Fibroblast of pulmonary artery (primary cell): ENCODE measurements at regions not wholly inside any gene's neighbourhood (a gene's known extent, or its start where the extent isn't known, plus 50 kb on each side); places are given as distances from the start of the nearest gene placed in this dataset.
"Not testable (repeated sequence)": the region's sequence is repeated elsewhere in the genome, so short reads cannot be mapped to it uniquely, and the experiment has no call there.

Experiments
- DNase-seq: peaks from one replicate; pipeline ENCODE4 v3.0.0-alpha.2; 2010; ENCODE audit warnings: low read depth
- H3K4me3 ChIP-seq: replicated peaks from 2 replicates; pipeline ENCODE4 v1.5.1; 2011; ENCODE audit warnings: low read depth, mild to moderate bottlenecking, control low read depth, low read length, moderate library complexity

DNA sequence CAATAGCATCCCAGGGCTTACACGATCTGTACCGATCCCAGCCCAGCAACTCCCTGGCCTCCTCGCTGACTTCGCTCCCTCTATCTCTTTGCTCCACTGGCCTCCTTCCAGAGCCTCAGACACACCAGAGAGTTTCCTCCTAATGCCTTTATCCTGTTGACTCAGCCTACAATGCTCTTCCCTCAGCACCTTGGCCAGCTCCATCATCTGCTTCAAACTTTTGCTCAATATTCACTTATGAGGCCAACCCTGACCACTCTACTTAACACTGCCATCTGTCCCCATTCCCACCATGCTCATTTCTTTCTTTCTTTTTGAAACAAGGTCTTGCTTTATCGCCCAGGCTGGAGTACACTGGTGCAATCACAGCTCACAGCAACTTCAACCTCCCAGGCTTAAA lies 180.9 kb downstream of the CEP170 start:
- H3K4me3 ChIP-seq, DNase-seq: not testable (repeated sequence)

DNA sequence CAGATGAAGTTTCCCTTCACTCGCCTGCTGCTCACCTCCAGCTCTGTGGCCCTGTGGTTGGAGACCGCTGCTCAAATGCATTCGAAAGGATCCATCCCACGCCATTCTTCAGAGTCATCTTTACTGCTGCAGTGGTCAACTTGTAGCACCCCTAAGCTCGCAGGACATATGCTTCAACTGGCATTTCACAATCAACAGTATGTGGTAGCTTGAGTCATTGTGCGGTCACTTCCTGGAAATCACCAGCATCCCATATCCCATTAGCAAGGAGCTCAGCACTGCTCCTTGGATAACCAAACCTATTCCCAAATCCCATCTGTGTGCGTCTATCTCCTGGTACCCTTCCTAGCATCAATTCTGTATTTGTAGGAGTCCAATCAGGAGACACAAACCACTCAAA lies 188.0 kb downstream of the CEP170 start:
- not testable (repeated sequence) for H3K4me3 ChIP-seq, DNase-seq

DNA sequence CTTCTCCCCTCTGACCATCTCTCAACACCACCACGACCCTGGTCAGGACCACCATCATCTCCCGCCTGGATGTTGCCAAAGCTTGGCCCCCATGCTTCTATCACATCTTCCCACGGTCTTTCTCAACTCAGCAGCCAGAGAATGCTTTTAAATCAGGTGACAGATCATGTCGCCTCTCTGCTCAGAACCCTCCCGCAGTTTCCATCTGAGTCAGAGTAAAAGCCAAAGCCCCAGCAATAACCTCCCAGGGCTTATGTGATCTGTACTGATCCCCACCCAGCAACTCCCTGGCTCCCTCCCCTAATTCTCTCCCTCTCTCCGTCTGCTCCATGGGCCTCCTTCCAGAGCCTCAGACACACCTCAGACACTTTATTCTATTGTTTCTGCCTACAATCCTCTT lies 193.1 kb downstream of the CEP170 start:
- not testable (repeated sequence) for DNase-seq, H3K4me3 ChIP-seq

DNA sequence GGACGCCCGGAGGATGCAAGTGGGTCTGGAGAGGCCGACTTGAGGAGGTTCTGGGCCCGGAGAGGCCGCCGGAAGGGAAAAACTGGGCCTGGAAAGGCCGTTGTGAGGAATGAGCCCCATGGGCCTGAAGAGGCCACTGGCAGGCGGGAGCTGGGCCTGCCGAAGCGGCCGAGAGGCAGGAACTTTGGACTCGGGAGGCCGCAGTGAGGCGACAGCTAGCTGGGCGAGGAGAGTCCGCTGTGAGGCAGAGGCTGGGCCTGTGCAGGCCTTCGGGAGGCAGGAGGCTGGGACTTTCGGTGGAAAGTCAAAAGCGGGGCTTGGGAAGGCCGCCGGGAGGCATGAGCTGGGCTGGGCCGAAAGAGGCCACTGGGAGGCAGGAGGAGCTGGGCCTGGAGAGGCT lies 199.6 kb downstream of the CEP170 start:
- not testable (repeated sequence) for H3K4me3 ChIP-seq, DNase-seq

DNA sequence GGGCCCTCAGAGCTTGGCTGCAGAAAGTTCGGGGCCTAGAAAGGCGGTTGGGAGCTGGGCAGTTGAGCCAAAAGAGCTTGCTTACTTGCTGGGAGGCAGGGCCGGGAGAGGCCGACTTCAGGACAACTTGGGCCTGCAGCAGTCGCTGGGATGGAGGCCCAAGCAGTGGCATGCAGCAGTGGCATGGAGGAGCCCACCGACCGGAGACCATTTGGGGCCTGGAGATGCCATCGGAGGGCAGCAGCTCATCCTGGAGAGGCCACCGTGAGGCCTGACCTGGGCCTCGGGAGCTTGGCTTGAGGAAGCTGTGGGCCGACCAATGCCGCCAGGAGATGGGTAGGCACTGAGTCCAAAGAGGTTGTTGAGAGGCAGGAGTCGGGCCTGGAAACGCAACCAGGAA lies 200.0 kb downstream of the CEP170 start:
- not testable (repeated sequence) for DNase-seq, H3K4me3 ChIP-seq

DNA sequence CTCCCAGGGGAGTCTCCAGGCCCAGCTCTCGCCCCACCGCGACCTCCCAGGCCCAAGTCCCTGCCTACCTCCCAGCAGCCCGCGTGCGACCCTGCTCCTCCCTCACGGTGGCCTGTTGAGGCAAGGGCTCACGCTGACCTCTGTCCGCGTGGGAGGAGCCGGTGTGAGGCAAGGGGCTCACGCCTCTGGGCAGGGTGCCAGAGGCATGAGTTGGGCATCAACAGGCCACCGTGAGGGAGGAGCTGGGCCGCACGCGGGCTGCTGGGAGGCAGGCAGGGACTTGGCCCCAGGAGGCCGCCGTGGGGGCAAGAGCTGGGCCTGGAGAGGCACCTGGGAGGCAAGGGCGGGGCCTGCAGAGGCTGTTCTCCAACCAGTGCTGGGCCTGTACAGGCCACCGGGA lies 200.4 kb downstream of the CEP170 start:
- not testable (repeated sequence) for H3K4me3 ChIP-seq, DNase-seq

DNA sequence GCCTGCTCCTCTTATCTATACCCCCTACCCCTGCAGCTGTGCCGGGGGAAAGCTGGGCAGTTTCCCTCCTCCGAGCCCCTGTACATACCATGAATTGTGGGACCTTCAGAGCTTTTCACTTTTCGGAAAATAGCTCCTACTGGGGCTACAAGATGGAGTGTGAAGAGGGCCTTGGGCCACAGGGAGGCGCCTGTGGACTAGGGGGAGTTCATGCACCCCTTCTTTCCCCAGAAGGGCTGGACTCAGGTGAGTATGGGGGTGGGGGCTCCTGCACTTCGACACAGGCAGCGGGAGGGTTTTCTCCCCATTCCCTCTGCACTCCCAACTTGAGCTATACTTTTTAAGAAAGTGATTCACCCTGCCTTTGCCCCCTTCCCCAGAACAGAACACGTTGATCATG lies 202.0 kb downstream of the CEP170 start:
- not testable (repeated sequence) for DNase-seq

DNA sequence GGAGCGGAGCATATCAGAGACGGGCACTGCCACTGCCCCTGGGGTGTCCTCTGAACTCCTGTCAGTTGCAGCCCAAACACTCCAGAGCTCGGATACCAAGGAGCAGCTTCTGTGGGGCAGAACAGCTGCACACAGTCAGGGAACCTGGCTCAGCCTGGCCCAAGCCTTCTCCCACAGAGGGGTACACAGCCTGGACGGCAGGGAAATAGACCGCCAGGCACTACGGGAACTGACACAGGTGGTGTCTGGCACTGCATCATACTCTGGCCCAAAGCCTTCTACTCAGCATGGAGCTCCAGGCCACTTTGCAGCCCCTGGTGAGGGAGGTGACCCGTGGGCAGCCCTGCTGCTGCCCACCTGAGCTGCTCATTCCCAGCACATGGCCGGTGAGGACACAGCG lies 204.5 kb downstream of the CEP170 start:
- H3K4me3 ChIP-seq, DNase-seq: not testable (repeated sequence)

More for the DNA sequence above, 202.0 kb downstream of the CEP170 start:
- H3K4me3 ChIP-seq, result not testable (repeated sequence)

DNA sequence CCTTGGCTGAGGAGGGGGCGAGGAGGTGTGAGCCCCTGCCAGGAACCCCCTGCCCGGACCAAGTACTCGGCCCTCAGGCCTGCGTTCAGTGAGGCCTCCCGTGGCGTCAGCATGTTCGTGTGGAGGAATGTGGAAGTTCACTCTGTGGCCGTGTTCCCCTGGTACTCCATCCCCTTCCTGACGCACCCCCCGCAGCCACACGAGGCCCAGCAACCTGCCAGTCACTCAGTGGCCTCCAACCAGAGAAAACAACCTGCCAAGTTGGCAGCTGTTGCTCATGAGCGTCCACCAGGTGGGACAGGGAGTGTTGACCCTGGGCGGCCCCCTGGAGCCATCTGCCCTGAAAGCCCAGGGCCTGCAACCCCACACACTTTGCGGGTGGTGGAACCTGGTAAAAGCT lies 205.4 kb downstream of the CEP170 start:
- not testable (repeated sequence) for H3K4me3 ChIP-seq, DNase-seq

DNA sequence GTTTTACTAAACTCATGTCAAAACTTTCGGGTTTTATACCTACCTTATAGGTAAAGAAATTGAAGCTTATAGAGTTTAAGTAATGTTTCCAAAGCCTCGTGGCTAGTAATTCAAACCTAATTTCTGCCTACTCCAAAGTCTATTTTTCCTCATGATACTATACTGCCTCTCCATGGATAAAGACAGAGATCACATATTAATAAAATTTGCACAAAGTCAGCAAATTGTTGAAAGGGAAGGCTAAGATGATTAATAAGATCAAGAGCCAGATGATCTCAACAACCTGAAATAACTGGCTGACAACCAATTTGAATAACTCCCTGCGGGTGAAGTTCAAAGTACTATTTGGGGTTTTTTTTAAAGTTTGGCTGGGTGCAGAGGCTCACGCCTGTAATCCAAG lies 233.7 kb downstream of the CEP170 start:
- H3K4me3 ChIP-seq, DNase-seq: not testable (repeated sequence)

DNA sequence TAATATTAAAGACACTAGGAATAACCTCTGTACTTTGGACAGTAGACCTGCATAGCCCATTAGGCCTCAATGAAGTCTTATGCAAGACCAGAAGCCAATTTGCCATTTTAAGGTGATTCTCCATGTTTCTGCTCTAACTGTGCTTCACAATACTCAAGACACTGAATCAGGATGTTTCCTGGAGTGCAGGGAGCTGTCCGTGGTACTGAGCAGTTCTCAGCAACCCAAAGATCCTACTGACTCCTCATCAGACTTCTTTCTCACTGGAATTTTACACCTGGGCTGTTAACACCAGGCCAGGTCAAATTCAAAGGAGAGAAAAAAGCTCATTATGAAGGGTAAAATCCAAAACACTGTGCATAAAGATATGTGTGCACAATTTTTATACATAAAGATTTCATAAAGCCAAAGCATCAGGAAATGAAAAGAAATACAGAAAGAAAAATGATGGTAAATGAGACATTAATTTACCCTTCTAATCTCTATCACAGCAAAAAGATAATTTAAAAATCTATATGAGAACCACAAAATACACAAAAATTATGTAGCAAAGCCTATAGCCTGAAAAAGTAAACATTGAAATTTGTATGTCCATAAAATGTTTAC lies 235.9 kb downstream of the CEP170 start:
- not testable (repeated sequence) for H3K4me3 ChIP-seq, DNase-seq

DNA sequence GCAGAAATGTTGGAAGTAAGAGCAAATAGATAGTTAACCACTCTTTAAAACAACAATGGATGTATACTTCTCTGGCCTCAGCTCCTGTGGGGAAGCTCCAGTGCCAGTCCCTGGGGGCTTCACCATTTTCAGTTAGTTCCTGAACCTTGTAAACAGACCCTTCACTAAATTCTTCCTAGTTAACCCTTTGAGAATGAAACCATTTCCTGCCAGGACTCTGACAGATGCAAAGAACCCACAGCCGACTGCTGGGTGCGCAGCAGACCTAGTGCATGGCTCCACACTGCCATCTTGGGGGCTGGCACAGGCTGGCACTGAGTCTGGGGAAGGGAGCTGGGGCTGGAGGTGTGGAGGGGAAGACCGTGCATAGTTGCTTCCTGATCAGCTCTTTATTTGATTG lies 244.4 kb downstream of the CEP170 start:
- not testable (repeated sequence) for H3K4me3 ChIP-seq, DNase-seq

DNA sequence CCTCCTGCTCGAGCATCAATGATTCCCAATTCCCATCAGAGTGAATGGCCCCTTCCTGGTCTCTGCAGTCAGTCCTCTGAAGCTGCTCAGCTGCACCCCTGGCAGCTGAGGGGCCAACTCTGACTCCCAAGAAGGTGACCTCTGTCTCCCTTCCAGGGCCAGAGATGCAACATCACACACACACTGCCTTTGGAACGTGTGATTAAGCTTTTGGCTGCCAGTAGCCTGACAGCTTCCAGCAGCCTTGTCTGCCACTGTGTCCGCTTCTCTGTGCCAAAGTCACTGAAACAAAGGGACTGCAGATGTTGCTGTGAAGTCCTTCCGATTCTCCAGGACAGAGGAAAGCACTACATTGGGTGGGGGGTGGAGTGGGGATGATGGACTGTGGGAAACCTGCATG lies 254.1 kb downstream of the CEP170 start:
- not testable (repeated sequence) for DNase-seq, H3K4me3 ChIP-seq

DNA sequence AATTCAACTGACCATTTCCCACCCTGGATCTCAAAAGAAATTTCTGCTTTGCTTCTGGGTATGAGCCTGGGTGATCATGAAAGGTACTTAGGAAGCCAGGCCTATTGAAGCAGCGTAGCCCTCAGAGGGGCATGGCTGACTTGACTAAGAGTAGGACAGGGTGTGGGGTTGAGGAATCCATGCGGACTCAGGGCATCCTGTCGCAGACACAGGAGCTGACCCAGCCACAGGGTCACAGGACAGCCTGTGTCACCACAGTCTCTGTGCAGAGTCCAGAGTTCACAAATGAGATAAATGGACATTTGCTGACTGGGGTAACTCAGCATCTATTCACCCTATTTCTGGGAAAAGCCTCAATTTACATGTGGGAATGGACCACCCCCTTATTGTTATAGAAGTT lies 262.3 kb downstream of the CEP170 start:
- DNase-seq, H3K4me3 ChIP-seq: not testable (repeated sequence)

DNA sequence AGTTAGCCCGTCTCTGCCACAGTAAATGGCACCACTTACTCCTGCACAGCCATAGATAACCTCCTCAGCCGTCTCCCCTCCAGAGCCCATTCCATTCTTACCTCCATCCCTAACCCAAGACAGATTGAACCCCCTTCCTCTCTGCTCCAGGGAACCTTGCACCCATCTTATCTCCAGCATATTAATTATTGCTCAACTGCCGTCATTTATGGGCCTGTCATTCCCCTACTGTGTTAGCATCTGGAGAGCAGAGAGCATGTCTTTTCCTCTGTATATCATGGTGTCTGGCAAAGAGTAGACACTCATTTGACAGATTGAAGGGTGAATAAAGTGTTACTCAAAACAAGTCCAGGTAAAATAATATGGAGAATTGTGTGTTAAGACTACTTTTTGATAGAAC lies 270.0 kb downstream of the CEP170 start:
- not testable (repeated sequence) for DNase-seq, H3K4me3 ChIP-seq

DNA sequence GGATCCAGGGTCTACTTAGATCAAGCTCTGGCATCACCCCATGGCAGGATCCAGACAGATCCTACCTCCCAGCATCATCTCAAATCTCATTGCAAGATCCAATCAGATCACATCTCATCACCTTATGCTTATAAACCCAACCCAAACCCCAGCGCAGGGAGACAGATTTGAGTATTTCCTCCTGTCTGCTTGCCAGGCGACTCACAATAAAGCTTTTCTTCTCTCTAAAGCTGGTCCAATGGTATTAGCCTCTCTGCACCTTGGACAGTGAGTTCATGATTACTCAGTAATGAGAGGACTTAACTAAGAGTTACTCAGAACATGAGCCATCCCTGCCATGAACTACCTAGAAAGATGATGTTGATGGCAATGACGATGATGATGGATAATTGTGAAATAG lies 281.7 kb downstream of the CEP170 start:
- not testable (repeated sequence) for DNase-seq, H3K4me3 ChIP-seq
